Activated CD4-positive, alpha-beta T cell treated with anti-CD3 and anti-CD28 coated beads for 24 hours (primary cell): ENCODE measurements at regions not wholly inside any gene's neighbourhood (a gene's known extent, or its start where the extent isn't known, plus 50 kb on each side); places are given as distances from the start of the nearest gene placed in this dataset.
"Not testable (repeated sequence)": the region's sequence is repeated elsewhere in the genome, so short reads cannot be mapped to it uniquely, and the experiment has no call there.

Source experiments
- DNase-seq, 2 donors: peaks; one replicate each; pipeline ENCODE4 v3.0.0-alpha.2; 2020; ENCODE audit warnings: low read depth in 2 of 2

DNA sequence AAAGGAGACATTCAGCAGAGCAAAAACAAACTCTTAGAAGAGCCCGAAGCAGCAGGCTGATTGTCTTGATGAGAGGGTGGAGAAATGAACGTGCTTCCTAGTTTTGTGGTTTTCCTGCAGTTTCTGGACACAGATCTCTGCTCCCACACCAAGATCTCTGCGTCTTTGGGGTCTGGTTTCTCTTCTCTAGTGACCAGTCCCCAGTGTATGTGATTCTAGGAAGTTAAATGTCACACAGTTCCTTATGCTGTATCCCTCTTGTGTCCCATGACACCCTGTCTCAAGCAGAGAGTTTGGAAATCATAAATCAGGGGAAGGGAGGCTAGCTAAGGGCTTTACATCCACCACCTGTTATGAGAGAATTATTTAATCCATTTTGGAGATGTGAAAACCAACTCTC is 55.4 kb upstream of the KLF14 start:
- DNase-seq = no peak

DNA sequence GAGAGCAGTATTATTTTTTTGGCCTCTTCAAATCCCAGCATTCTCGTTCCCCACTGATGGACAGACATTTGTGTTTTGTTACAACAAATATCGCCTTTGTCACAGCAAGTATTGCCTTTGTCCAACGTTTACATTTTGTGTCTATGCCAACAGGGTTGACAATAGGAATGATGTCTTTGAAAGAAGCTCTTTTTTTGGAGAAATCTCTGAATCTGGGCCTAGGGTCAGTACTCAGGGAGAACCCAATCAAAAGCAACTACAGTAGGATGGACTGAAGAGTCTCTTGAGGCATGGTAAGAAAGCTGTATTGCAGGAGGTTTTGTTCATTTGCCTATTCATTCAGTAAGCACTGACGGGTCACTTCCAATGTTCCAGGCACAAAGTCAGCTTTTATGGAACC is 57.7 kb upstream of the KLF14 start:
- no peak for DNase-seq

DNA sequence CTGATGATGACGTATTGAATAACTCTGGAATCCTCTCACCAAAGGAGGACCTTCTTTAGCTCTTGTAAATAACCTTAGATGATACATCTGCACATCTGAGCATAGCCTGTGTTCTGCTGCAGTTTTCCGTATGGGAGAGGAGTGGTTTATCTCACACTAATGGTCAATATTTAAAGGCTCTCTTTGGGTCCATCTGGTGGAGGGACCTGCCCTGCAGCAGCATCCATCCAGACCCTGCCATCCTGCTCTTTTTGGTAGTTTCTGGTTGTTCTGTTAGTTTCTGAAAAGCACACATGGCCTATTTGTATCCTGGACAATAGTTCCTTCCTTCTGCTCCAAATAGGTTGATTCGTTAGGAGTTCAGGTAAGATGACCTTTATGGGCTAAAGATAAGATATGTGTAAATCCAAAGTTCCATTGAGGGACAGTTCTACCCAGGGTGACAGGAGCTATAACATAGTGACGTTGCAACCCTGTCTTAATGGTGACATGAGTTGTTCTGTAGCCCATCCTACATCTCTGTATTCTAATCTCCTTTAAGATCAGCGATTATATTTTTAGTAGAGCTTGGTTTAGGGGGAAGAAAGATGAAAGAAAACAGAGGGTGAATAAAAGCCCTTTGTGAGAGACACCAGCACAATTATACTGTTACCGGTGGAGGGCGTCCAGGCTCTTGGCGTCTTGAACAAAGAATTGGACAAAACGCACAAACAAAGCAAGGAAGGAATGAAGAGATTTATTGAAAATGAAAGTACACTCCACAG is 60.0 kb upstream of the KLF14 start:
- DNase-seq = no peak

DNA sequence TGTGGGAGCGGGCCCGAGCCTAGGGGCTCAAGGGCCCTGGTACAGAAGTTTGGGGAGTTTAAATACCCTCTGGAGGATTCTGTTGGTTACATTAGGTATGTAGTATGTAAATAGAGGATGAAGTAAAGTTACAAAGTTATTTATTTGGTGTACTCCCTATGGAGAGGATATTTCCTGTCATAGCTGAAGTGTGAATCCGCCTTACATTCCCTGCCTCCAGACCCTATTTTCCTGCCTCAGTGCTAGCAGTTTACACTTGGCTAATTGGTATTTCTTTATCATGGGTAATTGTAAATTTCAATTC is 60.6 kb upstream of the KLF14 start:
- no peak for DNase-seq

DNA sequence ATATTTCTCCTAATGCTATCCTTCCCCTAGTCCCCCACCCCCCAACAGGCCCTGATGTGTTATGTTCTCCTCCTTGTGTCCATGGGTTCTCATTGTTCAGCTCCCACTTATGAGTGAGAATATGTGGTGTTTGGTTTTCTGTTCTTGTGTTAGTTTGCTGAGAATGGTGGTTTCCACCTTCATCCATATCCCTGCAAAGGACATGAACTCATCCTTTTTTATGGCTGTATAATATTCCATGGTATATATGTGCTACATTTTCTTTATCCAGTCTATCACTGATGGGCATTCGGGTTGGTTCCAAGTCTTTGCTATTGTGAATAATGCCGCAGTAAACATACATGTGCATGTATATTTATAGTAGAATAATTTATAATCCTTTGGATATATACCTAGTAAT is 62.4 kb upstream of the KLF14 start:
- not testable (repeated sequence) for DNase-seq

DNA sequence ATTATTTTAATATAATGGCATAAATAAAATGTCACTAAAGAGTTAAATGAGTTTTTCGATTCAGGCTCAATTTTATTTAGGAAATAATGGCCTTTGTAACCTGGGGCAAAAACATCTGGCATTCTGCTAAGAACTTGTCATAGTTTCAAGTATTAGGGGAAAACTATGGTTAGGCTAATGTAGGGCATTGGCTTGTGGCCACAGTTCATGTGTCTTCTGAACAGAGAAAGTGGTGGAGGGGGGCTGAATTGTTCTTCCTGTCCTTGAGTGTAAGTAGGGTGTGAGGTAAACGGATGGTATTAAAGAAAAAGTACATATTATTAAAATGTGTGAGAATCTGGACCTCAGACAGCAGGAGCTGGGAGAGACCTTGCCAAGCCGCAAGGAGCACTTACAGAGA is 69.1 kb upstream of the KLF14 start:
- no peak for DNase-seq

DNA sequence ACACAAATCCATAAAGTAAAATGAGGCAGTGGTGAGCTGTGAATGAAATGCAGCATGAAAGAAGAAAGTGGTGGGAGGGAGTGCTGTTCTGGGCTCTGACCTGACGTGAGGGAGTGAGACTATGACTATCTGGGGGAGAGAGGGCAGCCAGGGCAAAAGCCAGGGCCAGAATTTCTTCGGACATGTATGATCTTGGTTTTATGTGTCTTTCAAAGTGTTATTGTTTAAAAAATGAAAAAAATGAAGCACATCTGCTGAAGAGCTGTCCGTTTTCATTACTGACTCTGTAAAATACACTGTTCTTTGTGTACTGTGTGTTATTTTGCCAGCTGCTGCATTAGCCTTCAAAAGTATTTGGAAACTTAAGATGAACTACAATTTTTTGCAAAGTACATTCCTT is 70.2 kb upstream of the KLF14 start:
- DNase-seq = no peak

DNA sequence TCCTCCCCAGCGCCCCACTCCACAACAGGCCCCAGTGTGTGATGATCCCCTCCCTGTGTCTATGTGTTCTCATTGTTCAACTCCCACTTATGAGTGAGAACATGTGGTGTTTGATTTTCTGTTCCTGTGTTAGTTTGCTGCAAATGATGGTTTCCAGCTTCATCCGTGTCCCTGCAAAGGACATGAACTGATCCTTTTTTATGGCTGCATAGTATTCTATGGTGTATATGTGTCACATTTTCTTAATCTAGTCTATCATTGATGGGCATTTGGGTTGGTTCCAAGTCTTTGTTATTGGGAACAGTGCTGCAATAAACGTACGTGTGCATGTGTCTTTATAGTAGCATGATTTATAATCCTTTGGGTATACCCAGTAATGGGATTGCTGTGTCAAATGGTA is 78.8 kb upstream of the KLF14 start:
- DNase-seq = not testable (repeated sequence)

DNA sequence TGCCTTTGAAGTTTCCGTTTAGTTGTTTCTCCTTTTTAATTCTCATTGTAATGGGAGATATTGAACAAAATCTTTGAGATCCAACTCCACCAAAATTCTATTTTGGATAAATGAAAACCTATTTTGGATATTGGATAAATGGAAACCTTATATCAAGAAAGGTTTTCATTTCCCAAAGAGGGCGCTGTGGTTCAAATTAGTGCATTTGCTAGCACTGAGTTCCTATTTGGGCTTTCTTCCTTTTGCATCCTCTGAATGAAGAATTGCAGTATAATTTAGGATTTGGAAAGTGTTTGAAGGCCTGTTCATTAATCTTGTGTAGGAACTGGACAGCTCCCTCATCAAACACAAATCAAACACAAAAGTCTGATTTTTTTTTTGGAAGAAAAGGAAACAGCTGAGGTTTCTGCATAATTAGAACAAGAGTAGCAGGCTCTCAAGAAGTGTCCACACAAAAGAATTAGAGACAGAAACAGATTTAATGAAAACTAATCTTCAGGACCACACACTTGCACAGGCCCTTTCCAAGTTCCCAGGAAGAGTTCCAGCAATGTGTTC is 80.8 kb upstream of the KLF14 start:
- DNase-seq = no peak

DNA sequence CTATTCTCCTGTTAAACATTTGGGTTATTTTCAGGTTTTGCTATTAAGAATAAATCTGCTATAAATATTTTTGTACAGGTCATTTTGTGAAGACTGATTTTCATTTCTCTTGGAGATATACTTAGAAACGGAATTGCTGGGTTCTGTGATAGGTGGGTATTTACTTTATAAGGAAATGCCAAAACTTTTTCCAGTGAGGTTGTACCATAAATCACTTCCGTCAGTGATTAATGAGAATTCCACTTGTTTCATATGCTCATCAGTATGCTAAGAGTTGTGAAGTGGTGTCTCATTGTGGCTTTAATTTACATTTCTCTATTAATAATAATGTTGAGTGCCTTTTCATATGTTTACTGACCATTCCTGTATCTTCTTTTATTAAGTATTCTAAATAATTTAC is 84.0 kb upstream of the KLF14 start:
- DNase-seq = no peak

DNA sequence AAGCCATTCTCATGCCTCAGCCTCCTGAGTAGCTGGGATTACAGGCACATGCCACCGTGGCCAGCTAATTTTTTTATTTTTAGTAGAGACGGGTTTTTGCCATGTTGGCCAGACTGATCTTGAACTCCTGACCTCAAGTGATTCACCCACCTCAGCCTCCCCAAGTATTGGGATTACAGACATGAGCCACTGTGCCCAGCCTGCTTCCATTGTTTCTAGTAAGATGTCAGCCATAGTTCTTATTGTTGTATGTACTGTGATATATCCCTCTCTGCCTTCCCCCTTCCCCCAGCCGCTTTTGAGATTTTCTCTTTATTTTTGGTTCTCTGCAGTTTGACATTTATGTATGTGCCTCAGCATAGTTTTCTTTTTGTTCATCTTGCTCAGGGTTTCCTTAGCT is 87.9 kb upstream of the KLF14 start:
- DNase-seq = no peak

DNA sequence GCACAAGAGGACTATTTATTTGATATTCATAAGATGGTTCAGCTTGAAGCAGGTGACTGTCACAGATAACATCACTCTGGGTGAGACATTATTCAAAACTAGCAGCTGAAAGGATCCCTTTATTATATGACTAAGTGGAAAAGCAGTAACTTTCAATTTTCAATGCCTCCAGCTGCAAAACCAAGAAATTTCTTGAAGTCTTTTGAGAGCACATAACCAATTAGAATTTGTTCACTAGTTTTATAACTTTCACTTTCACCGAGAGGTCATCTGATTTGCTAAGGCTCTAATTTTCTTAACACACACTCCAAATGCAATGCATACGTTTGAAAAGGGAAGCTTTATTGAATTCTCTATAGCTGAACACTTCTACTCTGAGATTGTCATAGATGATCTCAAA is 88.6 kb upstream of the KLF14 start:
- DNase-seq = no peak

DNA sequence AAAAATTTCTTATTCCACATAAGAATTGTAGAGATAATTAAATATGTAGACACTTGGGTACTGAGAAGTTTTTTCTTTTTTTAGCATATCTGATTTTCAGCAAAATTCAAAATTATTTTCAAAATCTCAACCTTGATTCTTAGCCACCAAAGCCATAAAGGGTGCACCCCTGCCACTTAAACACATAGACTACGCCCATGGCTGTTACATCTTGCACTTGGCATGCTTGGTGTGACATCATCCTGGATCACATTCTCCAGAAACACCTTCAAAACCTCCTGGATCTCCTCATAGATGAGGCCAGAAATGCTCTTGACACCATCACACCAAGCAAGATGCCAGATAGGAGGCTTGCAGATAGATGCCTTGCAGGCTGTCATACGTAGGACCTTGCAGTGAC is 89.1 kb upstream of the KLF14 start:
- no peak for DNase-seq

DNA sequence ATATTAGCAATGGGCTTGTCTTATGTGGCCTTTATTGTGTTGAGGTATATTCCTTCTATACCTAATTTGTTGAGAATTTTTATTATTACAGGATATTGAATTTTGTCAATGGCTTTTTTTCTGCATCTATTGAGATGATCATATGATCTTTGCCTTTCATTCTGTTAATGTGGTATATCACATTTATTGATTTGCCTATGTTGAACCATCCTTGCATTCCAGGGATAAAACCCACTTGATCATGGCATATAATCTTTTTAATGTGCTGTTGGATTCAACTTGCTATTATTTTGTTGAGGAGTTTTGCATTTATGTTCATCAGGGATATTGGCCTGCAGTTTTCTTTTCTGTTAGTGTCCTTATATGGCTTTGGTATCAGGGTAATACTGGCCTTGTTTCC is 91.8 kb upstream of the KLF14 start:
- no peak for DNase-seq

DNA sequence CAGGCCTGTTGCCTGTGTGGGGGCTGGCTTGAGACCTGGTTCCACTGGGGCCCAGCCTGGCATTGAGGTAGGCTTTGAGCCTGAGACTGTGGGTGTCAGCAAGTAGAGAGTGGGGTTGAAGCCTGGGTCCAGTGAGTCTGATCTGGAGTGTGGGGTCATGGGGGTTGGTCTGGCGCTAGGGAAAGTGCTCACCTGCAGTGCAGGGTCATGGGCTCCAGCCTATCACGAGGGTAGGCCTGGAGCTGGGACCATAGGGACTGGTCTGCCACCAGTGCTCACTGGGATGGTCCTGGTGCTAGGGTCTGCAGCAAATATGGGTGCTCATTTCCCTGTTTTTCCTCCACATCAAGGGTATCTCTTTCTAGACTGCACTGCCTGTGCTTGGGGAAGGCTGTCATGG is 95.4 kb upstream of the KLF14 start:
- no peak for DNase-seq

DNA sequence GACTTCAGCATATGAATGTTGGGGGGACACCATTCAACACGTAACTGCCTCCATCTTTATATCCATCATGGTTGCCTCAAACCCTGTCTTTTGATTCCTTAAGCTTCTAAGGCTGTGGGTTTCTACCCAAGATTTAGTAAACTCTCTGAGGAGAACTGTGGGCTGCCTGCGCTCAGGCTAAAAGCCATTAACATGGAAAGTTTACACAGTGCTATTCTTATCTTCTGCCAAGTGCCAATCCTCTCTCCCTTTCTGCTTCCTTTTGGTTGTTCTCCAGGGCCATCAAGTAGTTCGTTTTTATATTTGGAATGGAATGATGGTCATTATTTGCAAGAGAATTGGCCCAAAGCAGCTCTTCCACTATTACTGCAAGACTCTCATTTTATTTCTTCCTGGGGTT is 97.3 kb upstream of the KLF14 start:
- no peak for DNase-seq

DNA sequence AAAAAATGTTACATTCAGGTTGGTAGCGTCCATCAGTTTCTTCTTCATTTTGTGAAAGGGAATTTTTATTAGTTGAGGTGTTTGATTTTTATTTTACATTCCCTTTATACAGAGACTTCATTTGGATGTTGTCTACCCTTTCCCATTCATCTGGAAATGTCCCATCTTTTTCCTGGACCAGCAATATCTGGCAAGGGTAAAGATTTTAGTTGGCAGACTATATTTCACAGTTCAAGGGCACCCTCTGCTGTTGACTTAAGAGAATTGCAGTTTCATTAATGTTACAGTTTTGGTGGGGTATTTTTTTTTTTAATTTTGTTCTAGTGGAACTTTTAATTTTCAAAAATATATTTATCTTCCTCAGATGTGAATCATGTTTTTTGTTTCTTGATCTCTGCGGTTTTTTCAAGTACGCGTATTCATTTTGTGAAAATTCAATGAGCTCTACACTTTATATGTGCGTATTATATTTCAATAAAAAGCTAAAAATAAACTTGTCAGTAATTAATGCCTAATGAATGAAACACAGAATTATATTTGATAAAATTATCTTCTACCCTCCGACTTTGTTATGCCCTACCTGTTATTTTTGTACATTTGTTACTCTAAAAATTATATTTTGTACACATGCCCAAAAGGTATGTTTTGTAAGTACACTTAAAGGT is 97.9 kb upstream of the KLF14 start:
- DNase-seq = no peak

DNA sequence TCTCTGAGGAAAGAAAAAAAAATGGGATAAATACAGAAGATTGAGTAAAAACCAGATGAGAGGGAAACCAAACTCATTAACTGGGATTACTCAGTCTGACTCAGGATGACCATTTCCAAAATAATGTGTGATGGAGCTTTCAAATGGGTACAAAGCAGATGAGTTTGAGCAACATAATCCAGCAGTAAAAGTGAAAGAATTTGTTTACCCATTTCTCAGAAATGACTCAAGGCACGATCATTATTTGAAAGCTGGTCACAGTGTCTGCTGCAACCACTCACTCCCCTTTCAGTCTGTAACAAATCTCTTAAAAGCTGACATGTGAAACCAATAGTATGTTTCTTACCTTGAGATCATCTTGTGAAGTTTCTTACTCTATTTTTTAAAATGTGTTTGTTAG is 104.7 kb upstream of the KLF14 start:
- no peak for DNase-seq

DNA sequence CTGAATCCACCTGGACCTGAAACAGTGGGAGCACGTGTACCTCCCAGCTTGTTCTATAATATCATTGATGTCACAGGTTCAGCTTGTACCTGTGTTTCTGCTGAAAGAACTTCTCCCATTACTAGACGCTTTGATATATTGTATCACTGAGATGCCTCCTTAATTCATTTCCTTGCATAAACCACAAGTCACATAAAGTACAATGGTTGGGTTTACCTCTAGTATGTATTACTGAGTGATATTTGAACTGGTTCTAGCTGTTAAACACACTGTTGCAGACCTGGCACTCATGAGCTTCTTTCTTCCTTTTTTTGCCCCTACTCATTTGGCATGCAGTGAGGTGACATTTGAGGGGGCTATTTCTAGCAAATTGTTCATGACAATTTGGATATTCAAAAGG is 106.6 kb upstream of the KLF14 start:
- DNase-seq = no peak

DNA sequence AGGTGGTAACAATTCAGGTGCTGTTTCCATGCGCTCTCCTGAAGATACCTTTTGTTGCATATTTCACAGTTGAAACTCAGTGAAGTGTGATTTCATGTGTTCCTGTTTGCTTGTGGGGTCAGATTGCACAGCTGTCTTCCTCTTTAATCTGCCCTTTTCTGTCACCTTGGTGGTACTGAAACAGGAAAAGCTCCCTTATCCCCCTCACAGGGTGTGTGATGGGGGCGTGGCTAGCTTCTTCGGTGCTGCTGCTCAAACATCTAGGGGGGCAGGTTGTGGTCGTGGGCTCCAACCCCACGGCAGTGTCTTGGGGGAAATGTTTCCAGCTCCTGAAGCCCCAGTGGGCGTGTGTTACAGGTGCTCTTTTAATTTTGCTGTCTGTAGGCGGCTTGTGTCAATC is 107.4 kb upstream of the KLF14 start:
- DNase-seq = no peak

DNA sequence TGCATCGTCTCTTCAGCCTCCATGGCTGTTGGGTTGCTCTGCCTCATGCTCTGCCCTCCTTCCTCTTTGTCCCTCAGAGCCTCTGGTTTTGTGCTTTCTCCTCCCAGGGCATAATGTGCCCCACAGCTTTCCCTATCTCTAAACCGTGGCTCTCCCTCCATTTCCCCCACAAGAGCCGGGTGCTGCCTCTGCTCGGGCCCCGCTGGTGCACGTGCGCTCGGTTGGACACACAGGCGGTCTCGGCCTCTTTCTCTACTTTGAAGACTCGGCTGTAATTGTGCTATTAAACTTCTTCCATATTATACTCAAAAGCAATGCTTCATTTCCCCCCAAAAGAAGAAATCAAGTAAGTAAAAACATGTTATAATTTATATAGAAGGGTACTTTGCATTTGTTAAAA is 109.7 kb upstream of the KLF14 start:
- DNase-seq = no peak

DNA sequence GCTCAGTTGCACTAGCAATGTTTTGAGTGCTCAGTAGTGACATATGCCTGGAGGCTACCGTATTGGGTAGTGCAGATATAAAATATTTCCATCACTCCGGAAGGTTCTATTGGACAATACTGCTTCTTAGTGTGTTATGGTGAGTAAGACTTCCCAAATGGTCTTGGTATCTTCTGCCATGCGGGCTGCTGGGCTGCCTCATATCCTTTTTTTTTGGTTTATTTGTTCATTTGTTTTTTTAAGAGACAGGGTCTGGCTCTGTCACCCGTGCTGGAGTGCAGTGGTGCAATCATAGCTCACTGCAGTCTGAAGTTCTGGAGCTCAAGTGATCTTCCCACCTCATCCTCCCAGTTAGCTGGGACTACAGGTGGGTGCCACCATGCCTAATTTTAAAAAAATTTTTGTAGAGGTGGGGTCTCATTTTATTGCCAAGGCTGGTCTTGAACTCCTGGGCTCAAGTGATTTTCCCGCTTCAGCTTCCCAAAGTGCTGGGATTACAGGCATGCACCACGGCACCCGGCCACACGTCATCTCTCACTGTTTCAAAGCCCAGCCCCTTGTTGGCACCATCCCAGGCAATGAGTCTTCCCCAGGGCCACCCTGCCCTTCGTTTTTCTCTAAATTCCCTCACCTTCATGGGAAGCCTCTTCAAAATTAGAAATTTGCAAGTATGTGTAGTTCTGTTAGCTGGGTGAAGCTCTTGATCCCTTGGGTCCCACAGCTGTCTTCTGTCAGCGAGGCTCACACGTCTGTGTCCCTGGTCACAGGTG is 111.0 kb upstream of the KLF14 start:
- no peak for DNase-seq

DNA sequence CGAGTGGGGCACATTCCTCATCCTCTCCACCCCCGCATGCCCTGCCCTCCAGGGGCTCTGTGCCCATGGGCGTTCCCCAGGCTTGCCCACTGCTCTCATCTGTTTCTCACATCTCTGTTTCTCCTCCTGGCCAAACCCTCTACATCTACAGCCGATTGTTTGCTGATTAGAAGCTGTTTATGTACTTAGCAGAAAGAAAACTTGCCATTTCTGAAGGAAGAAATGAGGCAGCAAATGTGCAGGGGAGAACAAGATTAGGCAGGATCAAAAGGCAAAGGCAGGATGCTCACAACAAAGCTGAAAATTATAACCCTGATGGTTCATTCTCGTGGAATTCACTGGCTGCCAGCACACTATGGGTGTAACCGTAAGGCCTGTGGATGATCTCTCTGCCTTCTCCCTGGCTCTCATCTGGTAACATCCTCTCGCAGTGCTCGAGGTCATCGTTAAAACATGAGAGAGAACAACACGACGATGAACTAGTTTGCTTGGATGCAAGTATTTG is 111.6 kb upstream of the KLF14 start:
- no peak for DNase-seq
